ENCODE measurements at regions not wholly inside any gene's neighbourhood (a gene's known extent, or its start where the extent isn't known, plus 50 kb on each side); places are given as distances from the start of the nearest gene placed in this dataset.

- DNase-seq = no peak
Measured at GRCh38 chr10:113259576-113260226, 293.2 kb upstream of the HABP2 start.

GRCh38 chr10:113261161-113261560 is 291.7 kb upstream of the HABP2 start:
- DNase-seq = no peak

GRCh38 chr10:113261611-113262091 is 291.2 kb upstream of the HABP2 start:
- DNase-seq = no peak

GRCh38 chr10:113263056-113263455 is 289.8 kb upstream of the HABP2 start:
- DNase-seq = no peak

- DNase-seq = no peak
Measured at GRCh38 chr10:113264333-113265131, 288.3 kb upstream of the HABP2 start.

- no peak for DNase-seq
Measured at GRCh38 chr10:113266147-113266546, 286.7 kb upstream of the HABP2 start.

- no peak for DNase-seq
Measured at GRCh38 chr10:113267619-113268562, 285.0 kb upstream of the HABP2 start.

GRCh38 chr10:113269333-113269732 is 283.5 kb upstream of the HABP2 start:
- DNase-seq = no peak

- DNase-seq = no peak
Measured at GRCh38 chr10:113272511-113272910, 280.3 kb upstream of the HABP2 start.

- no peak for DNase-seq
Measured at GRCh38 chr10:113273181-113274163, 279.4 kb upstream of the HABP2 start.

- no peak for DNase-seq
Measured at GRCh38 chr10:113274176-113274829, 278.6 kb upstream of the HABP2 start.

- no peak for DNase-seq
Measured at GRCh38 chr10:113278221-113278620, 274.6 kb upstream of the HABP2 start.

- DNase-seq = no peak
Measured at GRCh38 chr10:113278664-113279063, 274.2 kb upstream of the HABP2 start.

GRCh38 chr10:113279262-113279661 is 273.6 kb upstream of the HABP2 start:
- no peak for DNase-seq

GRCh38 chr10:113282564-113282963 is 270.3 kb upstream of the HABP2 start:
- no peak for DNase-seq

- DNase-seq = no peak
Measured at GRCh38 chr10:113283189-113283588, 269.7 kb upstream of the HABP2 start.

- no peak for DNase-seq
Measured at GRCh38 chr10:113284635-113285034, 268.2 kb upstream of the HABP2 start.

GRCh38 chr10:113285305-113285704 is 267.5 kb upstream of the HABP2 start:
- DNase-seq = no peak

- DNase-seq = no peak
Measured at GRCh38 chr10:113287592-113287991, 265.3 kb upstream of the HABP2 start.

- no peak for DNase-seq
Measured at GRCh38 chr10:113290137-113290536, 262.7 kb upstream of the HABP2 start.

GRCh38 chr10:113291413-113291812 is 261.4 kb upstream of the HABP2 start:
- DNase-seq = no peak

All from activated effector memory CD4-positive, alpha-beta T cell treated with Interleukin-2 at 50 U/mL for 16 hours (primary cell).